ENCODE measurements at regions not wholly inside any gene's neighbourhood (a gene's known extent, or its start where the extent isn't known, plus 50 kb on each side); places are given as distances from the start of the nearest gene placed in this dataset.
"Not testable (repeated sequence)": the region's sequence is repeated elsewhere in the genome, so short reads cannot be mapped to it uniquely, and the experiment has no call there.

DNA sequence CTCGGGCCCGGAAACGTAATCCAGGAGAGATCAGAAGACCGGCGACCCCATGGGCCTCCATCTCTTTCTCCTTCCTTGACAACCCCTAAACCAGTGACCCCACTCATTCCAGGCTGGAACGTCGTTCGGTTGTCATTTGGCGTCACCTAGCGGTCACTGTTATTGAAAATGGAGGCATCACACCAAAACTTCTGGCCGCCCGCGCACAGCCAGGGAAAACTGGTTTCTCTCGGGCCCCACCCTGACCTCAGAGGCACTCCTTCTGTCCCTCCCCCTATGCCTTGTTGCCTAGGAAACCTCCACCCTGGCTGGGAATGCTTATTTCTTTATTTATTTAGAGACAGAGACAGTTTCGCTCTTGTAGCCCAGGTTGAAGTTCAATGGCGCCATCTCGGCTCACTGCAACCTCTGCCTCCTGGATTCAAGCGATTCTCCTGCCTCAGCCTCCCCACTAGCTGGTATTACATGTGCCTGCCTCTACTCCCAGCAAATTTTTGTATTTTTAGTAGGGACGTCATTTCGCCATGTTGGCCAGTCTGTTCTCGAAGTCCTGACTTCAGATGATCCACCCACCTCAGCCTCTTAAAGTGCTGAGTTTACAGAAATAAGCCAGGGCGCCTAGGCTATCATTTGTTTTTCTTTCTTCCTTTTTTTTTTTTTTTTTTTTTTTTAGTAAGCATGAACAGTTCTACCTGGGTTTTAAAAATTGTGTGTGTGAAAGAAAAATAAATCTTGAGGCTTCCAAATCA, 2144.1 kb upstream of the TPTE start:
- not testable (repeated sequence) for DNase-seq

DNA sequence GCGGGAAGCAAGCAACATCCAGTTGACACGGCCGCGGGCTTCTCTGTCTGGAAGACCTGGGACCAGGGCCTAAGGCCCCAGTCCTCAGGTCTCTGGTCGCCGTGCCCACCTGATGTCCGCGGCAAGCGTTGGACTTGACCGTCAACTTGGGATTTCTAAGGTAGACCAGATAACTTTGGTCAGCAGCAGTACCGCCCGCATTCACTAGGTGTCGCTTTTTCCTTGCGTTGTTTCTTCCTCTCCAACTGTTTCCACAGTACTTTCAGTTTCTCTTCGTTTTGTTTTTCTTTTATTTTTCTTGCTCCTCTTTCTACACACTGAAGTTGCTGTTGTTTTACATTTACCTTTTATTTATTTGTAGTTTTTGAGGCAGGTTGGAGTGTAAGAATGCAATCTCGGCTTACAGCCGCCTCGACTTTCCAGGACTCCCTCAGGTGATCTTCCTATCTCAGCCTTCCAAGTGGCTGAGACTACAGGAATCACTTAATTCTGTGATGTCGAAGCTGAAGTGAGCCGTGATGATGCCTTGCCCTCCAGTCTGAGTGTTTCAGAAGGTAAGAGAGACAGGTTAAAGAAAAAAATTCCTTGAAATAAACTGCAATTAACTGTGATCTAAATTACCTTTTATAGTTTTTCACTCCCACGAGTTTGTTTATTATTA, 2140.8 kb upstream of the TPTE start:
- not testable (repeated sequence) for DNase-seq

DNA sequence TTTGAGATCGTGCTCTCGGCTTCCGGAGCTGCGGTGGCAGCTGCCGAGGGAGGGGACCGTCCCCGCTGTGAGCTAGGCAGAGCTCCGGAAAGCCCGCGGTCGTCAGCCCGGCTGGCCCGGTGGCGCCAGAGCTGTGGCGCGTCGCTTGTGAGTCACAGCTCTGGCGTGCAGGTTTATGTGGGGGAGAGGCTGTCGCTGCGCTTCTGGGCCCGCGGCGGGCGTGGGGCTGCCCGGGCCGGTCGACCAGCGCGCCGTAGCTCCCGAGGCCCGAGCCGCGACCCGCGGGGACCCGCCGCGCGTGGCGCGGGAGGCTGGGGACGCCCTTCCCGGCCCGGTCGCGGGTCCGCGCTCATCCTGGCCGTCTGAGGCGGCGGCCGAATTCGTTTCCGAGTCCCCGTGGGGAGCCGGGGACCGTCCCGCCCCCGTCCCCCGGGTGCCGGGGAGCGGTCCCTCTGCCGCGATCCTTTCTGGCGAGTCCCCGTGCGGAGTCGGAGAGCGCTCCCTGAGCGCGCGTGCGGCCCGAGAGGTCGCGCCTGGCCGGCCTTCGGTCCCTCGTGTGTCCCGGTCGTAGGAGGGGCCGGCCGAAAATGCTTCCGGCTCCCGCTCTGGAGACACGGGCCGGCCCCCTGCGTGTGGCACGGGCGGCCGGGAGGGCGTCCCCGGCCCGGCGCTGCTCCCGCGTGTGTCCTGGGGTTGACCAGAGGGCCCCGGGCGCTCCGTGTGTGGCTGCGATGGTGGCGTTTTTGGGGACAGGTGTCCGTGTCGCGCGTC, 2133.0 kb upstream of the TPTE start:
- DNase-seq: not testable (repeated sequence)

- DNase-seq: not testable (repeated sequence)
Measured at GRCh38 chr21:8388940-8389238, 2132.5 kb upstream of the TPTE start.

DNA sequence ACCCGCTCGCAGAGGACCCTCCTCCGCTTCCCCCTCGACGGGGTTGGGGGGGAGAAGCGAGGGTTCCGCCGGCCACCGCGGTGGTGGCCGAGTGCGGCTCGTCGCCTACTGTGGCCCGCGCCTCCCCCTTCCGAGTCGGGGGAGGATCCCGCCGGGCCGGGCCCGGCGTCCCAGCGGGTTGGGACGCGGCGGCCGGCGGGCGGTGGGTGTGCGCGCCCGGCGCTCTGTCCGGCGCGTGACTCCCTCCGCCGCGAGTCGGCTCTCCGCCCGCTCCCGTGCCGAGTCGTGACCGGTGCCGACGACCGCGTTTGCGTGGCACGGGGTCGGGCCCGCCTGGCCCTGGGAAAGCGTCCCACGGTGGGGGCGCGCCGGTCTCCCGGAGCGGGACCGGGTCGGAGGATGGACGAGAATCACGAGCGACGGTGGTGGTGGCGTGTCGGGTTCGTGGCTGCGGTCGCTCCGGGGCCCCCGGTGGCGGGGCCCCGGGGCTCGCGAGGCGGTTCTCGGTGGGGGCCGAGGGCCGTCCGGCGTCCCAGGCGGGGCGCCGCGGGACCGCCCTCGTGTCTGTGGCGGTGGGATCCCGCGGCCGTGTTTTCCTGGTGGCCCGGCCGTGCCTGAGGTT, 2130.7 kb upstream of the TPTE start:
- not testable (repeated sequence) for DNase-seq

DNA sequence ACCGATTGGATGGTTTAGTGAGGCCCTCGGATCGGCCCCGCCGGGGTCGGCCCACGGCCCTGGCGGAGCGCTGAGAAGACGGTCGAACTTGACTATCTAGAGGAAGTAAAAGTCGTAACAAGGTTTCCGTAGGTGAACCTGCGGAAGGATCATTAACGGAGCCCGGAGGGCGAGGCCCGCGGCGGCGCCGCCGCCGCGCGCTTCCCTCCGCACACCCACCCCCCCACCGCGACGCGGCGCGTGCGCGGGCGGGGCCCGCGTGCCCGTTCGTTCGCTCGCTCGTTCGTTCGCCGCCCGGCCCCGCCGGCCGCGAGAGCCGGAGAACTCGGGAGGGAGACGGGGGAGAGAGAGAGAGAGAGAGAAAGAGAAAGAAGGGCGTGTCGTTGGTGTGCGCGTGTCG, 2127.0 kb upstream of the TPTE start:
- DNase-seq: not testable (repeated sequence)

- not testable (repeated sequence) for DNase-seq
Measured at GRCh38 chr21:8395992-8396391, 2125.4 kb upstream of the TPTE start.

GRCh38 chr21:8398870-8399437, 2122.4 kb upstream of the TPTE start:
- DNase-seq: not testable (repeated sequence)

DNA sequence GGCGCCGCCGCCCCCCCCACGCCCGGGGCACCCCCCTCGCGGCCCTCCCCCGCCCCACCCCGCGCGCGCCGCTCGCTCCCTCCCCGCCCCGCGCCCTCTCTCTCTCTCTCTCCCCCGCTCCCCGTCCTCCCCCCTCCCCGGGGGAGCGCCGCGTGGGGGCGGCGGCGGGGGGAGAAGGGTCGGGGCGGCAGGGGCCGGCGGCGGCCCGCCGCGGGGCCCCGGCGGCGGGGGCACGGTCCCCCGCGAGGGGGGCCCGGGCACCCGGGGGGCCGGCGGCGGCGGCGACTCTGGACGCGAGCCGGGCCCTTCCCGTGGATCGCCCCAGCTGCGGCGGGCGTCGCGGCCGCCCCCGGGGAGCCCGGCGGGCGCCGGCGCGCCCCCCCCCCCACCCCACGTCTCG, 2121.5 kb upstream of the TPTE start:
- DNase-seq: not testable (repeated sequence)

DNA sequence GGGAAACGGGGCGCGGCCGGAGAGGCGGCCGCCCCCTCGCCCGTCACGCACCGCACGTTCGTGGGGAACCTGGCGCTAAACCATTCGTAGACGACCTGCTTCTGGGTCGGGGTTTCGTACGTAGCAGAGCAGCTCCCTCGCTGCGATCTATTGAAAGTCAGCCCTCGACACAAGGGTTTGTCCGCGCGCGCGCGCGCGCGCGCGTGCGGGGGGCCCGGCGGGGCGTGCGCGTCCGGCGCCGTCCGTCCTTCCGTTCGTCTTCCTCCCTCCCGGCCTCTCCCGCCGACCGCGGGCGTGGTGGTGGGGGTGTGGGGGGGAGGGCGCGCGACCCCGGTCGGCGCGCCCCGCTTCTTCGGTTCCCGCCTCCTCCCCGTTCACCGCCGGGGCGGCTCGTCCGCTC, 2119.6 kb upstream of the TPTE start:
- not testable (repeated sequence) for DNase-seq

DNA sequence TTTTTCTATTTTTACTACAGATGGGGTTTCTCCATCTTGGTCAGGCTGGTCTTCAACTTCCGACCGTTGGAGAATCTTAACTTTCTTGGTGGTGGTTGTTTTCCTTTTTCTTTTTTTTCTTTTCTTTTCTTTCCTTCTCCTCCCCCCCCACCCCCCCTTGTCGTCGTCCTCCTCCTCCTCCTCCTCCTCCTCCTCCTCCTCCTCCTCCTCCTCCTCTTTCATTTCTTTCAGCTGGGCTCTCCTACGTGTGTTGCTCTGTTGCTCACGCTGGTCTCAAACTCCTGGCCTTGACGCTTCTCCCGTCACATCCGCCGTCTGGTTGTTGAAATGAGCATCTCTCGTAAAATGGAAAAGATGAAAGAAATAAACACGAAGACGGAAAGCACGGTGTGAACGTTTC, 2115.1 kb upstream of the TPTE start:
- not testable (repeated sequence) for DNase-seq

DNA sequence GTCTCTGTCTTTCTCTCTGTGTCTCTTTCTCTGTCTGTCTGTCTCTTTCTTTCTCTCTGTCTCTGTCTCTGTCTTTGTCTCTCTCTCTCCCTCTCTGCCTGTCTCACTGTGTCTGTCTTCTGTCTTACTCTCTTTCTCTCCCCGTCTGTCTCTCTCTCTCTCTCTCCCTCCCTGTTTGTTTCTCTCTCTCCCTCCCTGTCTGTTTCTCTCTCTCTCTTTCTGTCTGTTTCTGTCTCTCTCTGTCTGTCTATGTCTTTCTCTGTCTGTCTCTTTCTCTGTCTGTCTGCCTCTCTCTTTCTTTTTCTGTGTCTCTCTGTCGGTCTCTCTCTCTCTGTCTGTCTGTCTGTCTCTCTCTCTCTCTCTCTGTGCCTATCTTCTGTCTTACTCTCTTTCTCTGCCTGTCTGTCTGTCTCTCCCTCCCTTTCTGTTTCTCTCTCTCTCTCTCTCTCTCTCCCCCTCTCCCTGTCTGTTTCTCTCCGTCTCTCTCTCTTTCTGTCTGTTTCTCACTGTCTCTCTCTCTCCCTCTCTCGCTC, 2110.2 kb upstream of the TPTE start:
- DNase-seq: not testable (repeated sequence)

- peak in 1 of 5 donors; percentile 0 for DNase-seq
Measured at GRCh38 chr21:8419925-8420560, 2101.3 kb upstream of the TPTE start.

DNA sequence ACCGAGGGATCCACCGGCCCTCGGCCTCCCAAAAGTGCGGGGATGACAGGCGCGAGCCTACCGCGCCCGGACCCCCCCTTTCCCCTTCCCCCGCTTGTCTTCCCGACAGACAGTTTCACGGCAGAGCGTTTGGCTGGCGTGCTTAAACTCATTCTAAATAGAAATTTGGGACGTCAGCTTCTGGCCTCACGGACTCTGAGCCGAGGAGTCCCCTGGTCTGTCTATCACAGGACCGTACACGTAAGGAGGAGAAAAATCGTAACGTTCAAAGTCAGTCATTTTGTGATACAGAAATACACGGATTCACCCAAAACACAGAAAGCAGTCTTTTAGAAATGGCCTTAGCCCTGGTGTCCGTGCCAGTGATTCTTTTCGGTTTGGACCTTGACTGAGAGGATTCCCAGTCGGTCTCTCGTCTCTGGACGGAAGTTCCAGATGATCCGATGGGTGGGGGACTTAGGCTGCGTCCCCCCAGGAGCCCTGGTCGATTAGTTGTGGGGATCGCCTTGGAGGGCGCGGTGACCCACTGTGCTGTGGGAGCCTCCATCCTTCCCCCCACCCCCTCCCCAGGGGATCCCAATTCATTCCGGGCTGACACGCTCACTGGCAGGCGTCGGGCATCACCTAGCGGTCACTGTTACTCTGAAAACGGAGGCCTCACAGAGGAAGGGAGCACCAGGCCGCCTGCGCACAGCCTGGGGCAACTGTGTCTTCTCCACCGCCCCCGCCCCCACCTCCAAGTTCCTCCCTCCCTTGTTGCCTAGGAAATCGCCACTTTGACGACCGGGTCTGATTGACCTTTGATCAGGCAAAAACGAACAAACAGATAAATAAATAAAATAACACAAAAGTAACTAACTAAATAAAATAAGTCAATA, 2093.4 kb upstream of the TPTE start:
- not testable (repeated sequence) for DNase-seq

- not testable (repeated sequence) for DNase-seq
Measured at GRCh38 chr21:8428668-8429456, 2092.5 kb upstream of the TPTE start.

GRCh38 chr21:8434710-8435109, 2086.7 kb upstream of the TPTE start:
- not testable (repeated sequence) for DNase-seq

GRCh38 chr21:8443093-8443492, 2078.3 kb upstream of the TPTE start:
- DNase-seq: not testable (repeated sequence)

- DNase-seq: not testable (repeated sequence)
Measured at GRCh38 chr21:8449807-8450206, 2071.6 kb upstream of the TPTE start.

DNA sequence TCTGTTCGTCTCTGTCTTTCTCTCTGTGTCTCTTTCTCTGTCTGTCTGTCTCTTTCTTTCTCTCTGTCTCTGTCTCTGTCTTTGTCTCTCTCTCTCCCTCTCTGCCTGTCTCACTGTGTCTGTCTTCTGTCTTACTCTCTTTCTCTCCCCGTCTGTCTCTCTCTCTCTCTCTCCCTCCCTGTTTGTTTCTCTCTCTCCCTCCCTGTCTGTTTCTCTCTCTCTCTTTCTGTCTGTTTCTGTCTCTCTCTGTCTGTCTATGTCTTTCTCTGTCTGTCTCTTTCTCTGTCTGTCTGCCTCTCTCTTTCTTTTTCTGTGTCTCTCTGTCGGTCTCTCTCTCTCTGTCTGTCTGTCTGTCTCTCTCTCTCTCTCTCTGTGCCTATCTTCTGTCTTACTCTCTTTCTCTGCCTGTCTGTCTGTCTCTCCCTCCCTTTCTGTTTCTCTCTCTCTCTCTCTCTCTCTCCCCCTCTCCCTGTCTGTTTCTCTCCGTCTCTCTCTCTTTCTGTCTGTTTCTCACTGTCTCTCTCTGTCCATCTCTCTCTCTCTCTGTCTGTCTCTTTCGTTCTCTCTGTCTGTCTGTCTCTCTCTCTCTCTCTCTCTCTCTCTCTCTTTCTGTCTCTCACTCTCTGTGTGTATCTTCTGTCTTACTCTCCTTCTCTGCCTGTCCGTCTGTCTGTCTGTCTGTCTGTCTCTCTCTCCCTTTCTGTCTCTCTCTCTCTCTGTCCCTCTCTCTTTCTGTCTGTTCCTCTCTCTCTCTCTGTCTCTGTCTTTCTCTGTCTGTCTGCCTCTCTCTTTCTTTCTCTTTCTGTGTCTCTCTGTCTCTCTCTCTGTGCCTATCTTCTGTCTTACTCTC, 2065.9 kb upstream of the TPTE start:
- DNase-seq: not testable (repeated sequence)
